GM19395 (cell line): ENCODE measurements at regions not wholly inside any gene's neighbourhood (a gene's known extent, or its start where the extent isn't known, plus 50 kb on each side); places are given as distances from the start of the nearest gene placed in this dataset.

Experiments used
- ATAC-seq: cut with Tn5 transposase; IDR thresholded peaks from one replicate; pipeline ENCODE4 v1.9.1; 2021; ENCODE audit warnings: mild to moderate bottlenecking, moderate library complexity; ENCODE audit not compliant: unreplicated experiment

GRCh38 chr14:36083317-36083716 lies 93.2 kb downstream of the PTCSC3 start:
- ATAC-seq: no peak

GRCh38 chr14:36078080-36078479 lies 98.4 kb downstream of the PTCSC3 start:
- ATAC-seq: no peak

- no peak for ATAC-seq
Observed at GRCh38 chr14:36076197-36076596, 100.3 kb downstream of the PTCSC3 start.

- ATAC-seq: no peak
Observed at GRCh38 chr14:36075203-36075602, 101.3 kb downstream of the PTCSC3 start.

GRCh38 chr14:36070720-36071043 lies 105.8 kb downstream of the PTCSC3 start:
- no peak for ATAC-seq

- peak; percentile 61 for ATAC-seq
Observed at GRCh38 chr14:36070031-36070719, 106.3 kb downstream of the PTCSC3 start.

GRCh38 chr14:36069535-36069900 lies 107.0 kb downstream of the PTCSC3 start:
- ATAC-seq: peak; percentile 74

- ATAC-seq: peak; percentile 12
Observed at GRCh38 chr14:36068777-36069534, 107.6 kb downstream of the PTCSC3 start.

- no peak for ATAC-seq
Observed at GRCh38 chr14:36067428-36068187, 108.9 kb downstream of the PTCSC3 start.

GRCh38 chr14:36066636-36067035 lies 109.9 kb downstream of the PTCSC3 start:
- ATAC-seq: no peak

- ATAC-seq: no peak
Observed at GRCh38 chr14:36065831-36066230, 110.7 kb downstream of the PTCSC3 start.

GRCh38 chr14:36059531-36059930 lies 117.0 kb downstream of the PTCSC3 start:
- no peak for ATAC-seq

GRCh38 chr14:36057452-36058116 lies 118.9 kb downstream of the PTCSC3 start:
- no peak for ATAC-seq

GRCh38 chr14:36056845-36057244 lies 119.7 kb downstream of the PTCSC3 start:
- ATAC-seq: no peak

- no peak for ATAC-seq
Observed at GRCh38 chr14:36055681-36056225, 120.8 kb downstream of the PTCSC3 start.

GRCh38 chr14:36055052-36055378 lies 121.5 kb downstream of the PTCSC3 start:
- ATAC-seq: no peak

GRCh38 chr14:36054353-36055051 lies 122.0 kb downstream of the PTCSC3 start:
- no peak for ATAC-seq

GRCh38 chr14:36052681-36053080 lies 123.8 kb downstream of the PTCSC3 start:
- no peak for ATAC-seq

- ATAC-seq: no peak
Observed at GRCh38 chr14:36052063-36052462, 124.5 kb downstream of the PTCSC3 start.

- ATAC-seq: no peak
Observed at GRCh38 chr14:36048667-36049066, 127.9 kb downstream of the PTCSC3 start.

GRCh38 chr14:36047912-36048311 lies 128.6 kb downstream of the PTCSC3 start:
- ATAC-seq: no peak
